Peyer's patch (tissue), 4 donors: ENCODE measurements at regions not wholly inside any gene's neighbourhood (a gene's known extent, or its start where the extent isn't known, plus 50 kb on each side); places are given as distances from the start of the nearest gene placed in this dataset.

Experiments
- DNase-seq, 3 donors: peaks; one replicate each; pipeline ENCODE4 v3.0.0-alpha.2; 2017 to 2019
- H3K27ac ChIP-seq, 4 donors: fragments of 200-600 bp; sonication (generic); one replicate each; pipeline ENCODE4 v1.5.1; 2016 to 2019
- H3K27me3 ChIP-seq, 2 donors: fragments of 200-600 bp; sonication (generic); one replicate each; pipeline ENCODE4 v1.5.1; 2019
- H3K36me3 ChIP-seq, 3 donors: fragments of 200-600 bp; sonication (generic); one replicate each; pipeline ENCODE4 v1.5.1; 2016 to 2019
- H3K4me1 ChIP-seq, 4 donors: fragments of 200-600 bp; sonication (generic); one replicate each; pipeline ENCODE4 v1.5.1; 2016 to 2019
- H3K4me3 ChIP-seq, 4 donors: fragments of 200-600 bp; sonication (generic); 1 replicate in 3 of 4; 2 replicates in 1 of 4; pipeline ENCODE4 v1.5.1; 2016 to 2019; ENCODE audit warnings: mild to moderate bottlenecking in 1 of 4
- H3K9me3 ChIP-seq, 4 donors: fragments of 200-600 bp; sonication (generic); one replicate each; pipeline ENCODE4 v1.5.1; 2016 to 2019; ENCODE audit warnings: mild to moderate bottlenecking in 1 of 4
- CTCF ChIP-seq, 6 experiments: fragments of 450-650 bp in 4 of 6; fragments of 200-600 bp in 2 of 6; sonication (generic) in 1 of 6; IDR thresholded peaks; one replicate each; pipeline ENCODE4 v1.5.1; 2017 to 2019; ENCODE audit warnings: antibody characterized with exemption in 6 of 6, mild to moderate bottlenecking in 3 of 6, moderate library complexity in 1 of 6
- POLR2A ChIP-seq, 2 donors: fragments of 450-650 bp; IDR thresholded peaks; one replicate each; pipeline ENCODE4 v1.5.1; 2017; ENCODE audit warnings: antibody characterized with exemption in 2 of 2, mild to moderate bottlenecking in 2 of 2, moderate library complexity in 2 of 2

DNA sequence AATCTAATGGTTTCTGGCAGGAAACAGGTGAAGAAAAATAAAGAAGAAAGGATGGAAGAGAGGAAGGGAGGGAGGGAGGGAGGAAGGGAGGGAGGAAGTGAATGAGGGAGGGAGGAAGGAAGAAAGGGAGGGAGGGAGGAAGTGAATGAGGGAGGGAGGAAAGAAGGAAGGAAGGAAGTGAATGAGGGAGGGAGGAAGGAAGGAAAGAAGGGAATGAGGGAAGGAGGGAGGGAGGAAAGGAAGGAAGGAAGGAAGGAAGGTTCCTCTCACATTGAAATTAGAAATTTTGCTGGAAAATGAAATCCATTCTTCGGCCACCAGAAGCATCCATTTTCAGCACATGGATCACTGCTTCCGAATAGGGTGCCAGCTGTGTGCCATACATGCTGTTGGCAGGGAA is 62.2 kb upstream of the PELI2 start:
- no peak for TF ChIP-seq POLR2A (IDR thresholded peaks at IDR 0.05)
- no peak for TF ChIP-seq CTCF (IDR thresholded peaks at IDR 0.05)
- Histone ChIP-seq H3K9me3 (no peaks in the 10 kb centered on the region), H3K36me3 (no peaks in the 10 kb centered on the region), H3K27me3 (no peaks in the 10 kb centered on the region), H3K4me1 (no peaks in the 10 kb centered on the region), H3K27ac (no peak overlapping the region), H3K4me3 (no peak overlapping the region)
- DNase-seq: no peak

DNA sequence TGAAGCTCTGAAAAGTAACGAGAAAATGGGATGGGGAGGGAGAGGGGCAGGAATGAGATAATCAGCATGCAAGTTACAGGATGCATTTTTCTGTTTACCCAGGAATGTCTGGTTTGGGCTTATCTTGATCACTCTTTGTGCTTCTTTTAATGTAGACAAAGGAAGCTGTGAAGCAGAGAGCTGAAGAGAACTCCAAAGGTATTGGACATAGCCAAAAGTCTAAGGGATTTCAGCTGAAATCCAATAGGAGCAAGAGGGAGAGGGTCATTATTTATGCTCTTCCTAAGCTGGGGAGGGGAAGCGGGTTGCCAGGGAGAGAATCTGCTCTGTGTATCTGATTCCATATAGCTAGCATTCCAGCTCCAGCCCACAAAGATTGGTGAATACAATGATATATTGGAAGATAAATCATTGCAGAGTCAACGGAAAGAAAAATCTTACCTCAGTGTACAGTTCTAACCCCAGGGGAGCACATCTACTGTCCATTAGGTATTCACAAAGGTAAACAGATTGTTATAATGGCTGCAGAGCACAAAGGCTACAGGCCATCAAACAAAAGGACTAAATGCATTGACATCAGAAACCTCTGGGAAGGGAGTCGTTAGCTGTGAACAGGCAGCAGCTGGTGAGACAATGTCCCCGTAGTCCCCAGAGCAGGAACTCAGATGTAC is 61.0 kb upstream of the PELI2 start:
- H3K4me3 ChIP-seq: no peak overlapping the region
- TF ChIP-seq CTCF (IDR thresholded peaks at IDR 0.05) (no peak), POLR2A (IDR thresholded peaks at IDR 0.05) (no peak)

DNA sequence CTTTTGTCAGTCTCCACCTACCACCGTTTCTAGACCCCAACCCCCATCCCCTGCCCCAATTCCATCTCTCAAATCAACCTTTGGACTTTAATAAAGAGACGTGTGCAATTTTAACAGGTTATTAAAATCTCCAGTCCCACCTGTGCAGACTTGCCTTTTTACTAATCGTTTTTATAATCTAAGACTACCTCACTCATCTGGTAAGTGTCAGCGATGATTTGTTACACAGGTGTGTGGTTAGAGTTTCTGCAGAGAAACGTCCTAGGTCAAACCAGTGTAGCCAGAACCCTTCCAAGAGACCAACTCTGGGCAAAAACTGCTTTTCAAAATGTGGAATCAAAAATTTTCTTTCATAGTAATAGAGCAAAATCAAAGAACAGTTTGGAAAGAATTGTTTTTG is 60.4 kb upstream of the PELI2 start:
- no peak for DNase-seq
- no peaks in the 10 kb centered on the region for H3K36me3 ChIP-seq
- no peak for TF ChIP-seq CTCF (IDR thresholded peaks at IDR 0.05)
- TF ChIP-seq POLR2A (IDR thresholded peaks at IDR 0.05): no peak
- H3K27ac ChIP-seq: no peak overlapping the region
- H3K4me3 ChIP-seq: no peak overlapping the region
- no peaks in the 10 kb centered on the region for H3K9me3 ChIP-seq
- H3K4me1 ChIP-seq: no peaks in the 10 kb centered on the region
- H3K27me3 ChIP-seq: no peaks in the 10 kb centered on the region

More for the DNA sequence above, 61.0 kb upstream of the PELI2 start:
- no peak for DNase-seq
- no peaks in the 10 kb centered on the region for H3K36me3 ChIP-seq
- H3K9me3 ChIP-seq: no peaks in the 10 kb centered on the region
- H3K4me1 ChIP-seq: no peaks in the 10 kb centered on the region
- H3K27ac ChIP-seq: no peak overlapping the region
- no peaks in the 10 kb centered on the region for H3K27me3 ChIP-seq

- TF ChIP-seq POLR2A (IDR thresholded peaks at IDR 0.05): no peak
- TF ChIP-seq CTCF (IDR thresholded peaks at IDR 0.05): no peak
- Histone ChIP-seq H3K27ac (no peak overlapping the region), H3K36me3 (no peaks in the 10 kb centered on the region), H3K9me3 (no peaks in the 10 kb centered on the region), H3K4me1 (no peaks in the 10 kb centered on the region), H3K27me3 (no peaks in the 10 kb centered on the region), H3K4me3 (no peak overlapping the region)
- DNase-seq: no peak
Measured at GRCh38 chr14:56059054-56059453, 59.2 kb upstream of the PELI2 start.

DNA sequence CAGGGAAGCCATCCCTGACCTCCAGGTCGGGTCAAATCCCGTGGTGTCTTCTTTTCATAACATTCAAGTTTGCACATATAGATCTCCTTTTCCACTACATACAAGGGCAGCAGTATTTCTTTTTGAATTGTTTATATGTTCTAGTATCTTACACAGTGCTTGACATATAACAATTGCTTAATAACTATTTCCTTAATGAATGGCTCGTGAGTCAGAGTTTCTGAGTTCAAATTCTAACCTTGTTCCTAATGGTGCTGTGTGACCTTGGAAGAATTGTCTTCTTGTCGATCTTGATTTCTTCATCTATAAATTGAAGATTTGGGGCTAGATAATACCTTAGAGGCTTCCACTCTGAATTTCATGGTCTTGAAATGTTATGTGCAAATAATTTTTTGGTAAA is 57.2 kb upstream of the PELI2 start:
- no peak overlapping the region for H3K4me3 ChIP-seq
- no peaks in the 10 kb centered on the region for H3K27me3 ChIP-seq
- DNase-seq: no peak
- no peaks in the 10 kb centered on the region for H3K4me1 ChIP-seq
- H3K27ac ChIP-seq: no peak overlapping the region
- TF ChIP-seq POLR2A (IDR thresholded peaks at IDR 0.05): no peak
- no peak for TF ChIP-seq CTCF (IDR thresholded peaks at IDR 0.05)
- H3K36me3 ChIP-seq: no peaks in the 10 kb centered on the region
- H3K9me3 ChIP-seq: no peaks in the 10 kb centered on the region

DNA sequence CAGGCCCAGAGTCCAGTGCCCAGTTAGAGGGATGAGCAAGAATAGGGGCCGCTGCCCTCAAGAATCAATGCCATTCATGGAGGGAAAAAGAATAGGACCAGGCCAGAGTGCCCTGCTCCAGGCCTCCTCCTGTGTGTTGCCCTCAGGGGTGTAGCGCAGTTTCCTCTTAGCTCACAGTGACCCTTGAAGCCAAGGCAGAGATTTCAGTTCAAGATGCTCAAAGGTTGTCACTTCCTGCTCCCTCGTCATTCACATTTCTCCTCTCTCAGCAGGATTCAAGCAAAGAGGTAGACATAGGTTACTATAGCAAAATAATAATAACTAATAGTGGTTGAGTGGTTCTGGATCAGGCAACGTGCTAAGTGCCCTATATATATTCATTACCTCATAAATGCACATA is 55.1 kb upstream of the PELI2 start:
- H3K36me3 ChIP-seq: no peaks in the 10 kb centered on the region
- TF ChIP-seq CTCF (IDR thresholded peaks at IDR 0.05) (no peak), POLR2A (IDR thresholded peaks at IDR 0.05) (no peak)
- H3K9me3 ChIP-seq: no peaks in the 10 kb centered on the region
- H3K27ac ChIP-seq: no peak overlapping the region
- H3K4me1 ChIP-seq: no peaks in the 10 kb centered on the region
- no peaks in the 10 kb centered on the region for H3K27me3 ChIP-seq
- H3K4me3 ChIP-seq: no peak overlapping the region
- no peak for DNase-seq
